ENCODE measurements at regions not wholly inside any gene's neighbourhood (a gene's known extent, or its start where the extent isn't known, plus 50 kb on each side); places are given as distances from the start of the nearest gene placed in this dataset.

DNA sequence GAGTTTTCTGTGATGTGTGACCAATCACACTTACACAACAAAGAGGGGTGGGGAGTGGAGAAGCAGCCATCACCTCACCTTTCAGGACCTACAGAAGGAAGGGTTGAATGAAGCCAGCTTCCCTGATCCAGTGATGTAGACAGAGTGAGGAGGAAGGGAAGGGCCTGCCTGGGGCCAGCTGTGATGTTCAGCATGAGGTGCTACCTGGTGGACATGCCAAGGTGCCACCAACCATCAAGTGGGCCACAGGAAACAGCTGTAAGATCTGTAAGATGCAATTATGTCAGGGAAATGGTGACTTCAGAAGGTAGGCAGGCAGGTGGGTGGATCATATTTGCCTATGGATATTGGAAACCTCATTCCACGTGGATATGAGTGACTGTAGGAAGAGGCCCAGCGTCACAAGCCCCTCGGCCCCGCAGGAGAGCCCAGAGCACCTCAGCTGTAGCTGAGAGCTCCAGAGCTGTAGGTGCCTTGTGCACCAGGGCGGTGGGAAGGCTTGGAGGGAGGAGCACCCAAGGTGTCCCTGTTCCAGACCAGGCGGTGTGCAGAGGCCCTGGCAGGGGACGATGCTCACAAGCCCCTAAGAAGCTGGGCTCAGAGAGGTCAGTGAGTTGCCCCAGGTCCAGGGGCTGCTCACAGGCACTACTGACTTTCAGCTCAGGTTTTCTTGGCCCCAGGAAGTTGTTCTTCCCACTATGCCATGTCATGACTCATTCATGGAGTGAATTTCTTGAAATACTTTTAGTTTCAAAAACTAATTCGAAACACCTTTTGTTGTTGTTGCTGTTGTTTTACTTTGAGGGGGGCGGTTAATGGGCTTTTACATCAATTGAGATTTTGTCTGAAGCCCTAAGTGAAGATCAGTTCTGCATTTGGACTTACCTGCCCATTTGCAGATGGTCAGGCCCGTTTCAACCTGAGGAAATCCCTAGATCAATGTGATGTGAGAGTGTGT is 94.2 kb upstream of the ALDH1A3 start:
- no peak for DNase-seq

DNA sequence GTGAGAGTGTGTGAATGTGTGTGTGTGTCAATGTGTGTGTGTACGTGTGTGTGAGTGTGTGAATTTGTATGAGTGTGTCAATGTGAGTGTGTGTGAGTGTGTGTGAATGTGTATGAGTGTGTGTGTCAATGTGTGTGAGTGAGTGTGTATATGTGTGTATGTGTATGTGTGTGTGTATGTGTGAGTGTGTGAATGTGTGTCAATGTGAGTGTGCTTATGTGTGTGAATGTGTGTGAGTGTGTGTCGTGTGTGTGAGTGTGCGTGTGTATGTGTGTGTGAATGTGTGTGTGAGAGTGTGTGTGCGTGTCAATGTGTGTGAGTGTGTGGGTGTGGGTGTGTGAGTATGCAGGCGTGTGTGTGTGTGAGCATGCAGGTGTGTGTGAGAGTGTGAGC is 93.5 kb upstream of the ALDH1A3 start:
- DNase-seq, result no peak

DNA sequence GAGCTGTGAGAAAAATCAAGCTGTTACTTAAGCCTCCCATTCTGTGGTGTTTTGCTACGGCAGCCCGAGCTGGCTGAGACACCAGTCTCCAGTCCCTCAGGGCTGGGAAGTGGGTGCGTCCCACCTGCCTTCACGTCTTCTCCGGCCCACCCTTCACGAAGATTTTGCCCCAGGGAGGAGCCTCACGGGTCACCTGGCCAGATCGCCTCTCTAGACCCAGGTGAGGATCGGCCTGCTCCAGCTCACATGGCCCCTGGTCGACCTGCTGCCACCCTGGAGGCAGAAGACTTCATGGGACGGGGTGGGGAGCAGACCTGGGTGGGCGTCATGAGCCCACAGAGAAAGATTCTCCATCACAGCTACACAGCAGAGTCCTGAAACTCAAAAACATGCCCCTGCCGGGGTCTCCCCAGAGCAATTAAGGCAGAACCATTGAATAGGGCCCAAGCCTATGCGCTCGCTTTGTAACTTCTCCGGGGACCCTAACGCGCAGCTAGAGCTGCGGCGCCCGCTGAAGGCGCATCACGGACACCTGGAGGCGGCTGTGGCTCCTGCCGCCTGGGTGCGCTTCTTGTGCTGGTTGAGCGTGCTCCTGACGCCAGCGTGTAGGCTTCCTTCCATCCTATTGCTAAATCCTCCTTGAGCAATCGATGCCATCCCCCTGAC is 92.6 kb upstream of the ALDH1A3 start:
- no peak for DNase-seq

DNA sequence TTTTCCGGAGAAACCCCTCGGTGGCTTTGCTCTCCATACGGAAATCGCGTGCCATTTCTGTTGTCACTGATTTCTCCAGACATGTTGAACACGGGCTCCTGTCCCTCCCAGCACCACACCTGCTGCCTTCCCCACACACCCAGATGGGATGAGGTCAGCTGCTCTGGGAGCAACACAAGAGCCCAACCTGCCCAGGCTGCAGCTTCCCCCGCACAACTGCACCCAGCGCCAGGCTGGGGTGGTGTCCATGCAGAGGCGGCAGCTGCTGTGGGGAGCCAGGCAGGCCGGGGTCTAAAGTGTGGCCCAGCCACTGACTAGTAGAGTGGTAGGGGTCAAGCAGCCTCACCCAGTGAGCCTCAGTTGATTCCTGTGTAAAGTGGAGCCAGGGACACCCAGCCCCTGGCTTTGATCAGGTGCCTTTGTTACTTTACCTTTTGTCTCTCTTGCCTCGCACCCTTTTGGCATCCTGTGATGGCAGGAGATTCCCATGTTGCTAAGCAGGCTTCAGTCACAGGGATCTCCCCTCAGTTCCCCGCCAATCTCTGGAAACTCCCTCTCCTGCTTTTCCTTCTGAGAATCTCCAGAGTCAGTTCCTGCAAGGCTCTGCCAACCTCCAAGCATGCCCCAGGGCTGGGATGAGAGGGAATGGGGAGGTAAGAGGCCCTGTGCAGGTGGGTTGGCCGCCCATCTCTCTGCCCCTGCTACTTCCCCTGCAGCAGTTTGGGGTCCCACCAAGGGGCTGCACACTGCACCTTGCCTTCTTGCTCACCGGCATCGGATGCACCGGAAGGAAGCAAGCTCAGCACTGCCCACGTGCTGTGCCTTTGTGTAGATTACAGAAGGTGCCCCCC is 91.8 kb upstream of the ALDH1A3 start:
- no peak for DNase-seq

DNA sequence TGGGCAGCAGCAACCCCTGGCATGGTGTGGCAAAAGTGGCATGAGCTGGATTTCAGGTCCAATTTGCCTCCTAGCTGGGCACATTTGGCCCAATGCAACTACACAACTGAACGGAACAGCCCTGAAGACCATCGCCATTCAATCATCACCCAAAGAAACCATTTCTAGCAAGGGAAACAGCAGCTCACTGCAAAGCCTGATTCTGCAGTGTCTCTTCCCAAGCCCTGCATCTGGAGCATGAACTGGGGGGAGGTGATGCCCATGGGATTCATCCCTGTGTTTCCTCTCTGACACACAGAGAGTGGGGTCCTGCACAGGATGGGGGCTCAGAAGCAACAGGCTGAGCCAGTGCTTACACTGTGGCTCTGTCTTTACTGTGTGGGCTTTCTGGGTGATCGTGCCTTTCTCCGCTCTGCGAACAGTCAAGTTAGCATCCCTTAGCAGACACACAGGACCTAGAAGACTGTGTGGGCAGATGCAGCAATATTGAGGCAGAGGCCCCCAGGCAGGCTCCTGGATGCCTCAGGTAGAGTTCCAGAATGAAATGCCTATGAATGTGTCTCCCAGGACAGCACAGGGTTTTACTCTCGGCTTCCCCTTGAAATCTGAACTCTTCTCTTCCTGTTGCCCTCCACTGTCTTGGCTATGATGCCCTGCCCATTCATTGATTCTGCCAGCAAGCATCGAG is 91.1 kb upstream of the ALDH1A3 start:
- no peak for DNase-seq

DNA sequence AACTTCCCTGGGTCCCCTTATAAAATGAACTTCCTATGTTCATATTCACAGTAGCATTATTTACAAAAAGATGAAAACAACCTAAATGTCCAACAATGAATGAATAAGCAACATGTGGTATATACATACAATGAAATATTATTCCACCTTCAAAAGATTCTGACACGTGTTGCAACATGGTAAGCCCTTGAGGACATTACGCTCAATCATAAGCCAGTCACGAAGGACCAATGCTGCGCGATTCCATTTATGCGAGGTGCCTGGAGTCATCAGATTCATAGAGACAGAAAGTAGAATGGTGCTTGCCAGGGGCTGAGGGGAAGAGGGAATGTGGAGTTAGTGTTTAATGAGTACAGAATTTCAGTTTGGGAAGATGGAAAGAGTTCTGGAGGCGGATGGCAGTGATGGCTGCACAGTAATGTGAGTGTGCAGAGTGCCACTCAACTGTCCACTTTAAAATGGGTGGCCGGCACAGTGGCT is 88.8 kb upstream of the ALDH1A3 start:
- DNase-seq, result no peak

DNA sequence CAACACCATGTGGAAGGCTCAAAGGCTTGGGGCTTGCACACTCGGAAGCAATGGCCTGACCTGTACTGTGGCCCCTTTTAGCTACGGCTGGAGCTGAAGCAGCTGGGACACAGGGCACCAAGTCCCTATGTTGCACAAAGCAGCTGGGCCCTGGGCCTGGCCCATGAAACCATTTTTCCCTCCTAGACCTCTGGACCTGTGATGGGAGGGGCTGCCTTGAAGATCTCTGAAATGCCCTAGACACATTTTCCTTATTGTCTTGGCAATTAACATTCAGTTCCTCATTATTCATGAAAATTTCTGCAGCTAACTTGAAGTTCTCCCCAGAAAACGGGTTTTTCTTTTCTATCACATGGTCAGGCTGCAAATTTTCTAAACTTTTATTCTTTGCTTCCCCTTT is 85.6 kb upstream of the ALDH1A3 start:
- no peak for DNase-seq

DNA sequence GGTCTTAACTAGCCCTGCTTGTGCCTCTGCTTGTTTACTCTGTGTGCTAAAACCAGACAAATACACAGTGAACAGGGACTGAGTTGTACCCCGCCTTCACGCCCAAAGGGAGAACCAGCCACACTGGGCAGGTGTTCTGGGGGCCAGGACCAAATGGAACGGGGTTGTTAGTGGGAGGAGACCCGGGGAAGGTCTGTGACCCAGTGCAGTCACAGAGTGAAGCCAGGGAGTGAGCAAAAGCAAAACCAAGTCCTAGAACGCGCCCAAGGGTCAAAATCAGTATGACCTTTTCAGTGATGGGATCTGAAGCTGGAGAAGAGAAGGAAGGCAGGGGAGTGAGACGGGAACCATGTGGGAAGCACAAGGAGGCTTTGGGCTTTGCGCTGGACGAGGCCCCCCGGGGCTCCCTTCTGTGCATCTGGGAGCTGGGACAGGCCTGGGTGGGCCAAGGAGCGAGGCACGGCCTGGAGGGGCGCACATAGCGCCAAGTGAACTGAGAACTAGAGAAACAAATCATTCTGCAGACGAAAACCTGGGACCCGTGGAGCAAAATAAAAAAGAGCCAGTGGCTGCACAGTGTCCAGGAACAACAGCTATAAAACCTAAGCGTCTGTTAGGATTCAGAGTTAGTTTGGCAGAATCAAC is 78.3 kb upstream of the ALDH1A3 start:
- no peak for DNase-seq

DNA sequence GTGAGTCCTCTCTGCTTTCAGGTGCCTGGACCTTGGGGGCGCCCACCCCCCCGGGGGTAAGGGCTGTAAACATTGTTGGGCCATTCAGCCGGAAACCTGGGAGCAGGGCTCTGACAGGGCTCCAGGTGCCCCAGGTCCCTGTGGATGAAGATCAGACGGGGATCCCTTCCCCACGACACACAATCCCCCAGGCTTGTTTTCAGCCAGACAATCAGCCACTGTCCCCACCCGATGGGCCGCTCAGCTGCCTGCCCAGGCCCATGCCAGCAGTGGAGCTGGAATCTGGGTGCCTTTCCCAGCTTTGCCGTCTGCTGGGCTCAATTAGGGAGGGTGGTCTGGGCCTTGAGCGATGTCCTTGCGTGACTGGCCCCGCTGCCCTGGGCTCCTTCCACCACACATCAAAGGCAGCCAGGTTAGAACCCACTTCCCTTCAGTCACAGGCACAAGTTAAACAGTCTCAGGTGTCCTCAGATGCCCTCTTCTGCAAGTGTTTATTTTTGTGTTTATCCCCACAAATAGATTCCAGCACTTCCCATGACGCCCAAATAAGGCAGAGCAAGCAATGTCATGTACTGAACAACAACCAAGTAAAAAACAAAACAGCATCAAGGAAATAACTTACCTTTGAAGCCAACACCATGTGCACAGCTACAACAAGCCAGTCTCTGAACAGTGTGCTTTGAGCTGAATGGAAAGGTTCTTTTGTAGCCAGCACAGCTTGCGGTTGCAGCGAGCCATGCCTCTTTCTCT is 77.0 kb upstream of the ALDH1A3 start:
- DNase-seq, result no peak

DNA sequence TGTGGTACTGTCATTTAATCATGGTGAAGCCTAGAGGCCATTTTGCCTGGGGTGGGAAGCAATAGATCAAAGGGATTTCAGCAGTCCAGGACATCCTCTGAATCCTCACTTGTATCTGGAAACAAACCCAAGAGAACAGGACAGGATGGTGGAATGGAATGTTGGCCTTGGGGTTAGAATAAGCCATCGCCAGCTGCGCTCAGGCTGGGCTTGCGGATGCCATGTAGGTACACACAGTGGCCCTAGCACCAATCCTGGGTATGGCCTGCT is 76.5 kb upstream of the ALDH1A3 start:
- no peak for DNase-seq

DNA sequence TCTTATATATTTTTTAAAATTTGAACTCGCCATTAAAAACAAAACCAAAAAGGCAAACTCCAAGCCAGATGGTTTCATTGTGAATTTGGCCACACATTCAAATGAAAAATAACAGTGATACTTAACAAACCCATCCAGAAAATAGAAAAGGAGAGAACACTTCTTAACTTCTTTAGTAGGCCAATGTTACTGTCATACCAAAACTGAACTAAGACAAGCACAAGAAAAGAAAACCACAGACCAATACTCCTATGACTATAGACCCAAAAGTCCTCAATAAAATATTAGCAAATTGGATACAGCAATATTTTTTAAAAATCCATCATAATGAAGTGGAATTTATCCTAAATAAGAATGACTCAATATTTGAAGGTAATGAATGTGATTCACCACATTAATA is 73.5 kb upstream of the ALDH1A3 start:
- no peak for DNase-seq

DNA sequence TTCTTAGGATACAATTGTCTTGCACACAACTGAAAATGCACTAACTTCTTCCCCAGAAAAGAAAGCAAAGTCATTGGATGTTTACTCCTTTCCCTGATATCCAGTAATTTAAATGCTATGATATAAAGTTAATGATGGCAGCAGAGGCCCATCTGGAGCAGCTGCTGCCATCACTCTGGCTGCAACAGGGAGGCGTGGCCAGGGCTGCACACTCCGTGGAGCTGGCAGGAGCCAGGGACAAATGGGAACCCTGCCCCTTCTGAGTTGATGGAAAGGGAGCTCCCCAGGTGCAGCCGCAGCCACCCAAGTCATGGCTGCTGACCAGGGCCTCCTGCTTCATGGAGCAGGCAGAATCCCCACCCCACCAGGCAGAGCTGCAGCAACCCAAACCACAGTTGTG is 72.6 kb upstream of the ALDH1A3 start:
- DNase-seq, result no peak

DNA sequence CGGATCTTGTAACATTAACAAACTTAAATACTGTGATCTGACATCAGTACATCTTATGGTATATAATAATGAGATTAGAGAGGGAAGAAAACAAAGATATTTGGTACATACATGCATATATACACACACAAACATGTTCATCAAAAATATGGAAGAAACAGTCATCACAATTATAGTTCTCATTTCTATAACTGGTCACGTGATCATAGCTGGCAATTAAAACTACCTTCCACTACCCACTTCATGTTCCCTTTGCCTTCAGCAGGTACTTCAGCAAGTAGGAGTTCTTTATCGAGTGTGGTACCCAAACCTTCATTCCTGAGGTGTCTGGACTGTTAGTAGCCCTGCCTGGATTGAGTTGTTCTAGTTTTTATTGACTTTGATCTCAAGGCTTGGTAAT is 70.9 kb upstream of the ALDH1A3 start:
- DNase-seq, result no peak

DNA sequence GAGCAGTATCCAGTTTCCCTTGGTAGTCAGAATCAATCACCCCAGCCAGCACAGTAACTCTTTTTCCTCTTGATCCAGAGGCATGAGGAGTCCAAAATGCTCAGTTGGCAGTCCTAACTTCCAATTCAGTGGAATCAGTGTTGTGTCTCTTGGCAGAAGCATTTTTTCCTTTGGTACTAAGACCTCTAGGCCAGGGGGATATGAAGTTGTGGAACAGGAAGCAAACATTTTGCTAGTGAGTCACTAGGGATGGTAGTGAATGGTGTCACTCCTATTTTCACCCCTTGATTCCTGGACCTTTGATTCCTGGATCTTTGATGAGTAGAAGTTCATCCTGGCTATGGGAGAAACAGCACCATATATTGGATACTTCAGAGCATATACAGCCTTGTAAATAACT is 70.5 kb upstream of the ALDH1A3 start:
- peak; percentile 19 for DNase-seq

DNA sequence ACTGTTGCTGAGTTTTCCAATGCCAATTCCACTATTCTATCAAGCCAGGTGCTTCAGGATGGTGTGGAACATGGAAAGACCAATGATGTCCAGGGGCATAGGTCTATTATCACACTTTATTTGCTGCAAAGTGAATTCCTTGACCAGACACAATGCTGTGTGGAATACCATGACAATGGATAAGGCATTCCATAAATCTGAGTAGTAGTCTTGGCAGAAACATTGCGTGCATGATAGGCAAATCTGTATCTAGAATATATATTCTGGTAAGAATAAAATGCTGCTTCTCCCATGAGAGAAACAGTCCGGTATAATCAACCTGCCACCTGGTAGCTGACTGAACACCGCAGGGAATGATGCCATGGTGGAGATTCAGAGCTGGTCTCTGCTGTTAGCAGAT is 70.0 kb upstream of the ALDH1A3 start:
- no peak for DNase-seq

DNA sequence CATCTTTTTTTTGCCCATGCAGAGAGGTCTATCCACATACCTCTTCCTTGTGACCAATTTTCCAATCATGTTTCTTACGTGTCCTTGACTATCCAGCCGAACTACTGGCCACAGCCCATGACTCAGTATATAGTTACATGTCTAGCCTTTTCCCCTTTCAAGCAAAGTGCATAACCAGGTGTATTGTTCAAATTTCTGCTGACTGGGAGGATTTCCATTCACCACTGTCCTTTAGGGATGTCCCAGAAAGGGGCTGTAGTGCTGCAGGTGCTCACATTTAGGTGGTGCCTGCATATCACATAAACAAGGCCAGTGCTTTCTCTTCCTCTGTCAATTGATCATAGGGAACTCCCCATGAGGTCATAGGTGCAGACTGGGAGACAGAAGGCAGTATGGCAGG is 69.4 kb upstream of the ALDH1A3 start:
- DNase-seq, result no peak

DNA sequence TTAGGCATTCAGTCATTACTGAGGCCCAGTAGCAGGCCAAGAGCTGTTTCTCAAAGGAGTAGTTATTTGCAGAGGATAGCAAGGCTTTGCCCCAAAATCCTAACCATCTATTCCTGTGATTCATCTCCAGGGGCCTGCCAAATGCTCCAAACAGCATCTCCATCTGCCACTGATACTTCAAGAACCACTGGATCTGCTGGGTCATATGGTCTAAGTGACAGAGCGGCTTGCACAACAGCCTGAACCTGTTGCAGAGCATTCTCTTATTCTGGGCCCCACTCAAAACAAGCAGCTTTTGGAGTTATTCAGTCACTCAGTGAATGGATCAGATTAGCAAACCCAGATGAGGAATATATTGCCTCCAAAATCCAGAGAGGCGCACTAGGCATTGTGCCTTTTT is 68.8 kb upstream of the ALDH1A3 start:
- no peak for DNase-seq

DNA sequence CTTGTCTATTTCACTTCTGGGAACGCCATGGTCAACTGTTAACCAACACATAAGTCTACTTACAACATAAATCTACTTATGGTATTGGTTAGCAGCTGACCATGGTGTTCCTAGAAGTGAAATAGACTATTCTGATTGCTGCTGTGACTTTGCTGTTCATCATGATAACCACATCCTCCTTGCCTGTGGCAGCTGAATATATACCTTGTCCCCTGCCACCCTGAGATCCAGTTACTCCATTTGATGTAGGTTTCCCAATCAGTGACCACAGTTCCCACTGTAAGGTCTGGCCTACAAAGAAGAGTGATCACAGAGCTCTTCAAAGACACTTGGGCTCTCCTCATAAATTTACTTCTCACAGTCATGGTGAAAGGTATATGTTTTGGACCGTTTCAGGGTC is 66.8 kb upstream of the ALDH1A3 start:
- DNase-seq, result no peak

DNA sequence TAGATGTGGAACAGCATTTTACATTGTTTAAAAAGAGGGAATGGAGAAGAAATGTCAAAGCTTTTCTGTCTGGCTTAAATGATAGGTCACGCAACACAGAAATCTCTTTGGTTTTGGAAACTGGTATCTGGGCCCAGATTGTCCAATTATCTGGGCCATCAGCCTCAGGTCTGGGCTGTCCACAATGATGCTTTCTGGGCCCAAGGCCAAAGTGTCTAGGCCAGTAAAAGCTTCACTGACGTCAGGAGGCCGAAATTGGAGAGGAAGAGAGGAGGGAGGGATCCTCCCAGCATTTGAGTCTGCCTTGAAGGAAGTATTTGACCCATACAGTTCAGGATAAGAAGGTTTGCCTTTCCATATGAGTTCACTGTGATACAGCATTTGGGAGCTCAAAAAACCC is 60.7 kb upstream of the ALDH1A3 start:
- peak; percentile 65 for DNase-seq

DNA sequence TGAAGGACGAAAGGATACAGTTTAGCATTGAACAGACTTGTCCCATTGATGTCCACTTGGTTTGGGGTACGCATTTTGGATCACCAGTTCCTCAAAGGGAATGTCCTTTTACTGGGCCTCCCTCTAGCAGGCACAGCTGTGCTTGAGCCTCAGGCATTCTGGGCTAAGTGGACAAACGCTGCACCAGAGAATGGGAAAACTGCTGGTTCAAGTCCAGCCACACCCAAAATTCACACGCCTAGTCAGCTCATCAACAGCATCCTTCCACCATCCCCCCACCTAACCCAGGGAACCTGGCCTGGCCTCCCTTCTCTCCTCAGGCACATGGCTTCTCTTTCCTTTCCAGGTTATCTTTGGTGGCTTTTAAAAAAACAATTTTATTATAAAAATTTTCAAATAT is 59.1 kb upstream of the ALDH1A3 start:
- no peak for DNase-seq

DNA sequence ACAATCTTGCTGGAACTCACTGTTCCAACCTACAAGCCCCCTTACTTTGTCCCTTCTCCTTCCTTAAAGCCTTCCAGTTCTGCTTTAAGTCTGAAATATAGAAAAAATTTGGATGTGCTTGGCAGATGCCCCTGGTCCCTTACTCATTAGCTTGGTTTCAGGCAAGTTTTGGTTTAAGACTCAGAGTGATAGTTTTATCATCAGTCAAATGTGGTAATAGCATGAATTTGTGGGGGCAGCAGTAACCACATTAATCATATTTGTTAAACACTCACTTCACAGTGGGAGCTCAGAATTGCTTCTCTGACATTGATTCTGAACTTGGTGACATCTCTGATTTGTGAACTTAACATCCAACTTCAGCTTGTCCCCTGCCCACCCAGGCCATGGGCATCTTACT is 58.3 kb upstream of the ALDH1A3 start:
- DNase-seq, result no peak

DNA sequence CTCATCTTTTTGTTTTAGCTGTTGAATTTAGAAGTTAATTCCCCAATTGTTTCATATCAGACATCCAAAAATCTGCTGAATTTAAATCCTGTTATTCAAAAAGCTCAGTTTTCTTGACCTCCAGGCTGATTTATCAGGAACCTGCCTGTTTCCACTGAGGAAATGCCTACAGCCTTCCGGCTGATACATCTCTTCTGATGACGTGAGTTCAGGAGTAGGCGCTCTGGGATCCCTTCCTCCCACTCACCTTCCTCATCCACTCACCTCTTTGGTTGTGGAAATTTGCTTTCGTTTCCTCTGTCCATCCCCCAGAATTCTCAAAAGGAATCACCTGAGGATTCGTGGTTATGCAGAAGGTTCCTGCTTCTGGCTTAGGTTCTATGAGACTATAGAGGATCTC is 55.4 kb upstream of the ALDH1A3 start:
- no peak for DNase-seq
